KMS-11 (cell line): ENCODE measurements at regions not wholly inside any gene's neighbourhood (a gene's known extent, or its start where the extent isn't known, plus 50 kb on each side); places are given as distances from the start of the nearest gene placed in this dataset.

ENCODE experiments used
- H2AFZ ChIP-seq: fragments of 200-600 bp; sonication (generic); 2 replicates; pipeline ENCODE4 v1.6.1; 2016; ENCODE audit warnings: antibody characterized with exemption, mixed run types, low read depth
- H3K27ac ChIP-seq: fragments of 200-600 bp; sonication (generic); 2 replicates; pipeline ENCODE4 v1.6.1; 2016; ENCODE audit warnings: mild to moderate bottlenecking, mixed run types
- H3K27me3 ChIP-seq: fragments of 200-600 bp; sonication (generic); 2 replicates; pipeline ENCODE4 v1.6.1; 2017; ENCODE audit warnings: mild to moderate bottlenecking, low read depth, mixed run types, moderate library complexity; ENCODE audit not compliant: insufficient read depth
- H3K36me3 ChIP-seq: fragments of 200-600 bp; sonication (generic); 2 replicates; pipeline ENCODE4 v1.6.1; 2017; ENCODE audit warnings: mild to moderate bottlenecking, mixed run types; ENCODE audit not compliant: insufficient read depth
- H3K4me1 ChIP-seq: fragments of 200-600 bp; sonication (generic); 2 replicates; pipeline ENCODE4 v1.6.1; 2016; ENCODE audit warnings: mild to moderate bottlenecking, low read depth, mixed run types; ENCODE audit not compliant: poor library complexity, severe bottlenecking
- H3K4me2 ChIP-seq: fragments of 200-600 bp; sonication (generic); 2 replicates; pipeline ENCODE4 v1.7.0; 2016; ENCODE audit warnings: mild to moderate bottlenecking, mixed run types
- H3K4me3 ChIP-seq: fragments of 200-600 bp; sonication (generic); IDR thresholded peaks from 2 replicates; pipeline ENCODE4 v1.6.1; 2017; ENCODE audit warnings: low read depth, low read length, mixed read lengths; ENCODE audit not compliant: insufficient read depth
- H3K79me2 ChIP-seq: fragments of 200-600 bp; sonication (generic); 2 replicates; pipeline ENCODE4 v1.6.1; 2016; ENCODE audit warnings: low read depth, mixed run types; ENCODE audit not compliant: insufficient read depth
- H3K9ac ChIP-seq: fragments of 200-600 bp; sonication (generic); 2 replicates; pipeline ENCODE4 v1.6.1; 2016; ENCODE audit warnings: mild to moderate bottlenecking, mixed run types
- H4K20me1 ChIP-seq: fragments of 200-600 bp; sonication (generic); 2 replicates; pipeline ENCODE4 v1.6.1; 2016; ENCODE audit warnings: mild to moderate bottlenecking, mixed run types; ENCODE audit not compliant: insufficient read depth
- TF ChIP-seq, protein P1 (sequence below): fragments of 200-600 bp; sonication (generic); conservative IDR thresholded peaks from 2 replicates; pipeline ENCODE4 v1.6.1; 2017; ENCODE audit warnings: low read depth, mild to moderate bottlenecking, antibody characterized with exemption, low read length, moderate library complexity, mixed read lengths

GRCh38 chr17:74070998-74071679 lies 132.3 kb upstream of the RPL38 start:
- no peaks in the 10 kb centered on the region for H3K36me3 ChIP-seq
- H2AFZ ChIP-seq: no peak overlapping the region
- no peak overlapping the region for H3K4me3 ChIP-seq
- TF ChIP-seq, protein P1, sequence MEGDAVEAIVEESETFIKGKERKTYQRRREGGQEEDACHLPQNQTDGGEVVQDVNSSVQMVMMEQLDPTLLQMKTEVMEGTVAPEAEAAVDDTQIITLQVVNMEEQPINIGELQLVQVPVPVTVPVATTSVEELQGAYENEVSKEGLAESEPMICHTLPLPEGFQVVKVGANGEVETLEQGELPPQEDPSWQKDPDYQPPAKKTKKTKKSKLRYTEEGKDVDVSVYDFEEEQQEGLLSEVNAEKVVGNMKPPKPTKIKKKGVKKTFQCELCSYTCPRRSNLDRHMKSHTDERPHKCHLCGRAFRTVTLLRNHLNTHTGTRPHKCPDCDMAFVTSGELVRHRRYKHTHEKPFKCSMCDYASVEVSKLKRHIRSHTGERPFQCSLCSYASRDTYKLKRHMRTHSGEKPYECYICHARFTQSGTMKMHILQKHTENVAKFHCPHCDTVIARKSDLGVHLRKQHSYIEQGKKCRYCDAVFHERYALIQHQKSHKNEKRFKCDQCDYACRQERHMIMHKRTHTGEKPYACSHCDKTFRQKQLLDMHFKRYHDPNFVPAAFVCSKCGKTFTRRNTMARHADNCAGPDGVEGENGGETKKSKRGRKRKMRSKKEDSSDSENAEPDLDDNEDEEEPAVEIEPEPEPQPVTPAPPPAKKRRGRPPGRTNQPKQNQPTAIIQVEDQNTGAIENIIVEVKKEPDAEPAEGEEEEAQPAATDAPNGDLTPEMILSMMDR: no peak
- H3K27ac ChIP-seq: no peak overlapping the region
- no peak overlapping the region for H3K4me2 ChIP-seq
- H3K4me1 ChIP-seq: no peaks in the 10 kb centered on the region
- no peaks in the 10 kb centered on the region for H3K79me2 ChIP-seq
- H3K27me3 ChIP-seq: peaks cover 20% of the 10 kb centered on the region; the same call in 1 of the 2 replicates
- H3K9ac ChIP-seq: no peak overlapping the region
- no peaks in the 10 kb centered on the region for H4K20me1 ChIP-seq

GRCh38 chr17:74072340-74072739 lies 131.1 kb upstream of the RPL38 start:
- no peak overlapping the region for H2AFZ ChIP-seq
- no peaks in the 10 kb centered on the region for H3K79me2 ChIP-seq
- H3K4me3 ChIP-seq: no peak overlapping the region
- TF ChIP-seq, protein P1: no peak
- H3K27ac ChIP-seq: no peak overlapping the region
- H3K9ac ChIP-seq: no peak overlapping the region
- H3K4me2 ChIP-seq: no peak overlapping the region
- no peaks in the 10 kb centered on the region for H3K4me1 ChIP-seq
- H3K27me3 ChIP-seq: peaks cover 17% of the 10 kb centered on the region; the same call in 1 of the 2 replicates
- H3K36me3 ChIP-seq: no peaks in the 10 kb centered on the region
- H4K20me1 ChIP-seq: no peaks in the 10 kb centered on the region

- no peak overlapping the region for H3K4me3 ChIP-seq
- TF ChIP-seq, protein P1: no peak
- H3K27me3 ChIP-seq: peaks cover 14% of the 10 kb centered on the region; the same call in 1 of the 2 replicates
- no peak overlapping the region for H3K4me2 ChIP-seq
- H3K36me3 ChIP-seq: no peaks in the 10 kb centered on the region
- no peak overlapping the region for H3K27ac ChIP-seq
- no peaks in the 10 kb centered on the region for H3K4me1 ChIP-seq
- no peaks in the 10 kb centered on the region for H3K79me2 ChIP-seq
- H4K20me1 ChIP-seq: no peaks in the 10 kb centered on the region
- no peak overlapping the region for H2AFZ ChIP-seq
- no peak overlapping the region for H3K9ac ChIP-seq
Measured at GRCh38 chr17:74076446-74076845, 127.0 kb upstream of the RPL38 start.

DNA sequence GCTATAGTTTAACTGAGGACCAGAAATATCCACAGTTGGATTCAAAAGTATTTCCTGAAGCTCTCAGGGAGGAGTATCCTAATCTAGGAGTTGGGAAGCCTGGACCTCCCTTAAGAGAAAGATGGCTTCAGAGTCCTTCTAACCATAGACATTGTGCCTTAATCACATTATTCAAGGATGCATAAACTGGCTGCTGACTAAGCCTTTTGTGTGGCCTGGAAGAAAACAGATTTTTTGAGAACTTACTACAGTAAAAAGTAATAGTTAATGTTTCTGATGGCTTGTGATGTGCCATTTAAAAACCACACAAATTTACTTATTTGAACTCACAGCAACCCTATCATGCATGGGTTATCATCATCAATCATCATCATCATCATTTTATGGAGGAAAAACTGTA lies 126.2 kb upstream of the RPL38 start:
- Histone ChIP-seq H2AFZ (no peak overlapping the region), H4K20me1 (no peaks in the 10 kb centered on the region), H3K36me3 (no peaks in the 10 kb centered on the region), H3K27ac (no peak overlapping the region), H3K4me3 (no peak overlapping the region), H3K4me2 (no peak overlapping the region), H3K4me1 (no peaks in the 10 kb centered on the region), H3K27me3 (peaks cover 10% of the 10 kb centered on the region; the same call in 1 of the 2 replicates), H3K79me2 (no peaks in the 10 kb centered on the region), H3K9ac (no peak overlapping the region)
- TF ChIP-seq, protein P1: no peak
